GM12864 (cell line): ENCODE measurements at regions not wholly inside any gene's neighbourhood (a gene's known extent, or its start where the extent isn't known, plus 50 kb on each side); places are given as distances from the start of the nearest gene placed in this dataset.

Experiments
- DNase-seq: peaks from one replicate; pipeline ENCODE4 v3.0.0-alpha.2; 2011; ENCODE audit warnings: low read depth
- H3K4me3 ChIP-seq: 2 replicates; pipeline ENCODE4 v1.5.1; 2011; ENCODE audit warnings: mild to moderate bottlenecking, low read depth, low read length, control low read depth
- TF ChIP-seq, protein P1 (sequence below): IDR thresholded peaks from 2 replicates; pipeline ENCODE4 v1.5.1; 2011; ENCODE audit warnings: low read depth, mild to moderate bottlenecking, moderate library complexity, low read length, control low read depth, inconsistent platforms; ENCODE audit errors: missing control alignments

DNA sequence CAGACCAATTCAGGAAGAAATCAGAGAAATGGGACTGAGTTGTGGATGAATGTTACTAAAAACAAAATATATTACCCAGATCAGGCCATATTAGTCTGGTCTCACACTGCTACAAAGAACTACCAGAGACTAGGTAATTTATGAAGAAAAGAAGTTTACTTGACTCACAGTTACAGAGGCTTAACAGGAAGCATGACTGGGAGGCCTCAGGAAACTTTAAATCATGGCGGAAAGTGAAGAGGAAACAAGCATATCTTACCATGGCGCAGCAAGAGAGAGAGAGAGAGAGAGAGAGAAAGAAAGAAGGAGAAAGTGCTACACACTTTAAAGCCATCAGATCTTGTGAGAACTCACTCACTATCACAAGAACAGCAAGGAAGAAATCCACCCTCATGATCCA, 636.8 kb upstream of the GRM3 start:
- TF ChIP-seq, protein P1, sequence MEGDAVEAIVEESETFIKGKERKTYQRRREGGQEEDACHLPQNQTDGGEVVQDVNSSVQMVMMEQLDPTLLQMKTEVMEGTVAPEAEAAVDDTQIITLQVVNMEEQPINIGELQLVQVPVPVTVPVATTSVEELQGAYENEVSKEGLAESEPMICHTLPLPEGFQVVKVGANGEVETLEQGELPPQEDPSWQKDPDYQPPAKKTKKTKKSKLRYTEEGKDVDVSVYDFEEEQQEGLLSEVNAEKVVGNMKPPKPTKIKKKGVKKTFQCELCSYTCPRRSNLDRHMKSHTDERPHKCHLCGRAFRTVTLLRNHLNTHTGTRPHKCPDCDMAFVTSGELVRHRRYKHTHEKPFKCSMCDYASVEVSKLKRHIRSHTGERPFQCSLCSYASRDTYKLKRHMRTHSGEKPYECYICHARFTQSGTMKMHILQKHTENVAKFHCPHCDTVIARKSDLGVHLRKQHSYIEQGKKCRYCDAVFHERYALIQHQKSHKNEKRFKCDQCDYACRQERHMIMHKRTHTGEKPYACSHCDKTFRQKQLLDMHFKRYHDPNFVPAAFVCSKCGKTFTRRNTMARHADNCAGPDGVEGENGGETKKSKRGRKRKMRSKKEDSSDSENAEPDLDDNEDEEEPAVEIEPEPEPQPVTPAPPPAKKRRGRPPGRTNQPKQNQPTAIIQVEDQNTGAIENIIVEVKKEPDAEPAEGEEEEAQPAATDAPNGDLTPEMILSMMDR, result no peak
- no peak overlapping the region for H3K4me3 ChIP-seq
- DNase-seq, result no peak

DNA sequence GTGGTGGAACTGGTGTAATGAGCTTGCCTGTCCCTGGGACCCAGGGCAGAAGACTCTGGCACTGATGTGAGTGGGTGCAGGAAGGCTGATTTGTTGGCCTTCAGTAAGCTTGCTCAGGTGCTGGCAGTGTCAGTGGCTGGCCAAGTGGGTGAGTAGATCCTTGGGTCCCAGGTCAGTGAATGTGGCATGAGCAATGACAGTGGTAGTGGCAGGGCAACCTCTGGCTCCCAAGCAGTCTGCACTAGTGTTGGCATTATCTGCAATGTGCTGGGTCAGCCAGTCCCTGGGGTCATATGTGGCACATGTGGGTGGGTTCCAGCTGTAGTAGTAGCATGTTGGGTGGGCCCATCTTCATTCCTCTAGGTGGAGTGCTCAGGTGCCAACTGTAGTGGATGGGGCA, 640.9 kb upstream of the GRM3 start:
- TF ChIP-seq, protein P1, result no peak

DNA sequence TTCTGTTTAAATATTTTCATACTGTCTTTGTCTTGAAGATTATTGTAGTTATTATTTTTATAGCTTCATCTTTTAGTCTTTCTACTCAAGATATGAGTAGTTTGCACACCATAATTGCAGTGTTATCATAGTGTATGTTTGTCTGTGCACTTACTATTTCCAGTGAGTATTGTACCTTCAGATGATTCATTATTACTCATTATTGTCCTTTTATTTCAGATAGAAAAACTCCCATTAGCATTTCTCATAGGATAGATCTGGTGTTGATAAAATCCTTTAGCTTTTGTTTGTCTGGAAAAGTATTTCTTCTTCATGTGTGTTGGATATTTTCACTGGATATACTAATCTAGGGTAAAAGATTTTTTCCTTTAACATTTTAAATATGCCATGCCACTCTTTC, 646.2 kb upstream of the GRM3 start:
- no peak overlapping the region for H3K4me3 ChIP-seq
- TF ChIP-seq, protein P1, result no peak
- no peak for DNase-seq

More for the DNA sequence above, 640.9 kb upstream of the GRM3 start:
- no peak for DNase-seq
- no peak overlapping the region for H3K4me3 ChIP-seq

DNA sequence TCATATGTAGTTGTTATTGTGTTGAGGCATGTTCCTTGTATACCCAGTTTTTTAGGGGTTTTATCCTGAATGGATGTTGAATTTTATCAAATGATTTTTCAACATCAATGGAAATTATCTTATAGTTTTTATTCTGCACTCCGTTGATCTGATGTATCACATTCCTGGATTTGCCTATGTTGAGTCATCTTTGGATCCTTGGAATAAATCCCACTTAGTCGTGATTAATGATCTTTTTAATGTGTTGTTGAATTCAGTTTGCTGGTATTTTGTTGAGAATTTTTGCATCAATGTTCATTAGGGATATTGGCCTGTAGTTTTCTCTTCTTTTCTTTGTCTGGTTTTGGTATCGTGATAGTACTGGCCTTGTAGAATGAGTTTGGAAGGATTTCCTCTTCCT, 648.6 kb upstream of the GRM3 start:
- H3K4me3 ChIP-seq, result no peak overlapping the region
- no peak for DNase-seq
- TF ChIP-seq, protein P1, result no peak

DNA sequence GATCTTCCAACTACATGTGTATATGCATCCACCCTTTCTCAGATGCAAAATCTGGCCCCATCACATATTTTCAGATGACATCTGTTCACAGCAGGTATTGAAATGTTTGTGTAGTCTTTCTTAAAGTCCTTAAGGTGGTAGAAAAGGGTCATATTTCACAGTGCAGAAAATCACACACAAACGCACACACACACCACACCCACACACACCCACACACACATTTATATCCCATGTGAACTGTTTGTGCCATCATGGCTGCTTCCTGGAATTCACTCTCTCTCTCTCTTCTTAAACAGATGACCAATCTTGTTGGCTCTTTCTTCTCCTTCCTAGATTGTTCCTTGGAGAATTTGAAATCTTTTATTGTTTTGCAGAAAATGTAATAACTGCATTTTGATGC, 663.0 kb upstream of the GRM3 start:
- TF ChIP-seq, protein P1, result no peak
- DNase-seq, result no peak
- no peak overlapping the region for H3K4me3 ChIP-seq

DNA sequence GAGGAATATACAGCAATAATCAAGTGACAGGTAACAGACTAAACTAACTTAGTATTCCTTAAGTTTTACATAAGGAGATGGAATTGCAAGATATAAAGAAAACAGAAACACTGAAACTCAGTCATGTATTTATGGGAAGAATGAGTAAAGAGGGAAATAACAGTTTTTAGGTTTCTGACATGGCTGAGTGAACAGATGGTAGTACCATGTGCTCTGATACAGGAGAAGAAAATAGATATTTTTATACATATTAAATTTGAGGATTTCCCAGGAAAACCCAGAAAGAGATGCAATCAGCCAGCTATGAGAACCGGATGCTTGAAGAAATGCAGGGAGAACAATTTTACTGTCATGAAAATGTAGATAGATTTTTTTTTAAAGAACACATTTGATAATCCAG, 669.5 kb upstream of the GRM3 start:
- H3K4me3 ChIP-seq, result no peak overlapping the region
- TF ChIP-seq, protein P1, result no peak
- no peak for DNase-seq

DNA sequence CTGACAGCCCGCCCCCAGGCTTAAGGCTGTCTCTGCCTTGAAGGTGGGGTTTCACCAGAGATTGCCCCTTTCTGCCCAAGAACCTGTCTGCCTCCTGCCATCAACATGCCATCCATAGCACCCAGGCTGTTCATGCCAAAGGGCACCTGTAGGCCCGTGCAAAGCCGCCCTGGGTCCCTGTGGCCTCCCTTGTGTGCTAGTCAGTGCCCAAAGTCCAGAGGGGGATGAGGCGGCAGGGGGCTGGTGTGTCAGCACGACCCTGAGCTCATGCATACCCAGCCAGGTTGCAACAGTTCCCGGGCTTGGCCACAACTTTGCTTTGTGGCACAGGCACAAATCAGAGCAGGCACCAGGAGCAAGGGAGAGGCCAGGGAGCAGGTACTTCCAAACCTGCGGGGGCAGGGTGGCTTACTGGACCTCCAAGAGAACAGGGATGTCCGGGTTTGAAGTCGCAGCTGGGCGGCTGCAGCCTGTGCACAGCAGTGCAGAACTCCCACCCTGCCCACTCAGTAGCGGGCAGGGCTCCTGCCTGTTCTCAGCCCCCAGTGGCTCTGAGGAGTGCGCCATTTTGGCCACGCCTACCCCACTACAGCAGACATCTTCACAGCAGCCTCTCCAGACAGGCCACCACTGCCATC, 671.1 kb upstream of the GRM3 start:
- TF ChIP-seq, protein P1, result no peak
- no peak for DNase-seq
- no peak overlapping the region for H3K4me3 ChIP-seq
